Hepatocyte (in vitro differentiated cells): ENCODE measurements at regions not wholly inside any gene's neighbourhood (a gene's known extent, or its start where the extent isn't known, plus 50 kb on each side); places are given as distances from the start of the nearest gene placed in this dataset.
"Not testable (repeated sequence)": the region's sequence is repeated elsewhere in the genome, so short reads cannot be mapped to it uniquely, and the experiment has no call there.

ENCODE experiments used
- DNase-seq: peaks from one replicate; pipeline ENCODE4 v3.0.0-alpha.2; 2016; ENCODE audit warnings: low spot score
- H2AFZ ChIP-seq: fragments of 200-600 bp; sonication (generic); 2 replicates; pipeline ENCODE4 v1.6.0; 2016; ENCODE audit warnings: antibody characterized with exemption, mild to moderate bottlenecking
- H3K27ac ChIP-seq: fragments of 200-600 bp; sonication (generic); 2 replicates; pipeline ENCODE4 v1.5.1; 2016; ENCODE audit warnings: mild to moderate bottlenecking
- H3K27me3 ChIP-seq: fragments of 200-600 bp; sonication (generic); 2 replicates; pipeline ENCODE4 v1.6.1; 2016
- H3K36me3 ChIP-seq: fragments of 200-600 bp; sonication (generic); replicated peaks from 2 replicates; pipeline ENCODE4 v1.5.1; 2016; ENCODE audit warnings: low read depth; ENCODE audit not compliant: insufficient read depth
- H3K4me1 ChIP-seq: fragments of 200-600 bp; sonication (generic); 2 replicates; pipeline ENCODE4 v1.5.1; 2016; ENCODE audit warnings: mild to moderate bottlenecking, moderate library complexity; ENCODE audit not compliant: insufficient read depth
- H3K4me2 ChIP-seq: fragments of 200-600 bp; sonication (generic); 2 replicates; pipeline ENCODE4 v1.6.0; 2016
- H3K4me3 ChIP-seq: fragments of 200-600 bp; sonication (generic); 2 replicates; pipeline ENCODE4 v1.5.1; 2016; ENCODE audit warnings: mild to moderate bottlenecking
- H3K79me2 ChIP-seq: fragments of 200-600 bp; sonication (generic); 2 replicates; pipeline ENCODE4 v1.6.0; 2017; ENCODE audit warnings: mild to moderate bottlenecking
- H3K9me2 ChIP-seq: fragments of 200-600 bp; sonication (generic); replicated peaks from 2 replicates; pipeline ENCODE4 v1.6.0; 2017; ENCODE audit warnings: mild to moderate bottlenecking; ENCODE audit not compliant: insufficient read depth
- H3K9me3 ChIP-seq: fragments of 200-600 bp; sonication (generic); 2 replicates; pipeline ENCODE4 v1.5.1; 2016; ENCODE audit warnings: low read depth, mild to moderate bottlenecking
- H4K20me1 ChIP-seq: fragments of 200-600 bp; sonication (generic); 2 replicates; pipeline ENCODE4 v1.6.0; 2016; ENCODE audit warnings: mild to moderate bottlenecking; ENCODE audit not compliant: insufficient read depth, poor library complexity, severe bottlenecking
- CTCF ChIP-seq: fragments of 200-600 bp; sonication (generic); IDR thresholded peaks from 2 replicates; pipeline ENCODE4 v1.5.1; 2016; ENCODE audit warnings: antibody characterized with exemption, mild to moderate bottlenecking; ENCODE audit not compliant: poor library complexity
- EZH2 ChIP-seq: fragments of 200-600 bp; sonication (generic); IDR thresholded peaks from 2 replicates; pipeline ENCODE4 v1.6.1; 2016; ENCODE audit warnings: antibody characterized with exemption, mild to moderate bottlenecking, borderline replicate concordance
- EZH2phosphoT487 ChIP-seq: fragments of 200-600 bp; sonication (generic); IDR thresholded peaks from one replicate; pipeline ENCODE4 v1.6.1; 2018; ENCODE audit warnings: antibody characterized with exemption, mild to moderate bottlenecking, low read depth, moderate library complexity; ENCODE audit not compliant: unreplicated experiment, severe bottlenecking
- WGBS: methylation state at CpG from one replicate; pipeline ENCODE4 v1.1.6; 2016; ENCODE audit warnings: low lambda C conversion rate; ENCODE audit errors: missing lambda C conversion rate; 5-methylcytosine and 5-hydroxymethylcytosine counted together

DNA sequence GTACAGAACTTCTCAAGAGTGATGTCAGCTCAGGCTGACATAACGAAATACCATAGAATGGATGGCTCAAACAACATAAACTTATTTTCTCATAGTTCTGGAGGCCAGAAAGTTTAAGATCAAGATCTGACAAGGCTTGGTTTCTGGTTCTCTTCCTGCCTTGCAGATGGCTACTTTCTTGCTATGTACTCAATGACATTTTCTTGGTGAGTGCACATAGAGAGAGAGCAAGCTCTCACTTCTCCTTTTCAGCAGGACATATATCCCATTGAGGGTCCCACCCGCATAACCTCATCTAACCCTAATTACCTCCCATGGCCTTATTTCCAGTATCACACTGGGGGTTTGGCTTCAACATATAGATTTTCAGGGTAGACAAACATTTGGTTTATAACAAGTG is 1072.1 kb downstream of the PLOD2 start:
- Histone ChIP-seq H3K27ac (no peak overlapping the region), H3K4me3 (no peak overlapping the region), H4K20me1 (no peaks in the 10 kb centered on the region), H3K79me2 (no peaks in the 10 kb centered on the region), H3K27me3 (no peaks in the 10 kb centered on the region), H2AFZ (no peak overlapping the region), H3K4me1 (no peaks in the 10 kb centered on the region), H3K4me2 (no peak overlapping the region), H3K9me2 (no peaks in the 10 kb centered on the region), H3K9me3 (no peaks in the 10 kb centered on the region), H3K36me3 (no peaks in the 10 kb centered on the region)
- no peak for DNase-seq
- WGBS, result 69% methylated on average over 2 of the region's 2 CpGs
- TF ChIP-seq EZH2, result no peak
- TF ChIP-seq CTCF, result no peak
- no peak for TF ChIP-seq EZH2phosphoT487

DNA sequence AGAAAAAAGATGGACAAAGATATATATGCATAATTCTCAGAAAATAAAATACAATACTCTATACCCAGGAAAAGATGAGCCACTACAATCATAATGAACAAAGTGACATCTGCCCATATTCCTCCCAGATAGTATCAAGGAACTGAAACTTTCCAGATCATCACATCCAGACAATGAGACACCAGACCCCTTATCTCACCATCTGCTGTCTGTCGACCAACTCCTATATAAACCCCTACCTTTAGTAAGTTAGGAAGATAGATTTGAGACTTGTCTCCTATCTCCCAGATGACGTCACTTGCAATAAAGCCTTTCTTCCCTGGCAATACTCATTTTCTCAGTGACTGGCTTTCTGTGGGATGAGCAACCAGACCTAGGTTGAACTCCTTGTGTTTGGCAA is 1071.6 kb downstream of the PLOD2 start:
- no peaks in the 10 kb centered on the region for H3K36me3 ChIP-seq
- H4K20me1 ChIP-seq, result no peaks in the 10 kb centered on the region
- no peak for DNase-seq
- no peaks in the 10 kb centered on the region for H3K79me2 ChIP-seq
- TF ChIP-seq EZH2phosphoT487 (no peak), CTCF (no peak), EZH2 (no peak)
- H3K4me1 ChIP-seq, result no peaks in the 10 kb centered on the region
- H3K4me3 ChIP-seq, result no peak overlapping the region
- no peak overlapping the region for H2AFZ ChIP-seq
- H3K27ac ChIP-seq, result no peak overlapping the region
- WGBS, result 59% methylated on average over 2 of the region's 2 CpGs
- H3K9me2 ChIP-seq, result no peaks in the 10 kb centered on the region
- H3K9me3 ChIP-seq, result no peaks in the 10 kb centered on the region
- no peaks in the 10 kb centered on the region for H3K27me3 ChIP-seq
- H3K4me2 ChIP-seq, result no peak overlapping the region

DNA sequence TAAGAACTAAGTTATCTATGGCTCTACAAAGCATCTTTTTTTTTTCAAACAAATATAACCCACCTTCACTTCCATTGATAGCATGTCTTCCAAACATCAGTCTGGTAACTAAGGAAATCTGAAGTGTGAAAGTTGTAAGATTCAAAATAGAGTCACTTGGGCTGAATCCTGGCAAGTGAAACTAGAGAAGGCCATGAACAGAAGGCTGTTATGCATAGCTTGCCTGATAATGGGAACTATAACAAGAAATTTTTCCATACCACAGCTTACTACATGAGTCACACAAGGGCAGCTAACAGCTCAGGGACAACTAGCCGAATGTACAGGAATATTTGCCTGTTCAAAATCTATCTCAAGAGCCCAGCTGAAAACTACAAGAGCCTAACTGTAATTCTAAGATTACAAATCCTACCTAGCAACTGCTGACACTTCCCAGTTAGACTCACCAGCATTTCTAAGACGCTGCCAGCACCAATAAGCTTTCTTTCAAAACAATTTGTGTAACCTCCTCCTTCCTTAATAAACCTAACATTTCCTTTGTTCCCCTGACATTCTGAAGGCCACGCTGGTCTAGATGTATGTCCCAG is 1066.5 kb downstream of the PLOD2 start:
- Histone ChIP-seq H3K27ac (no peak overlapping the region), H3K79me2 (no peaks in the 10 kb centered on the region), H3K27me3 (no peaks in the 10 kb centered on the region), H3K4me2 (no peak overlapping the region), H4K20me1 (no peaks in the 10 kb centered on the region), H3K9me2 (no peaks in the 10 kb centered on the region), H3K9me3 (no peaks in the 10 kb centered on the region), H3K36me3 (no peaks in the 10 kb centered on the region), H3K4me1 (no peaks in the 10 kb centered on the region), H3K4me3 (no peak overlapping the region), H2AFZ (no peak overlapping the region)
- TF ChIP-seq CTCF (no peak), EZH2phosphoT487 (no peak), EZH2 (no peak)
- peak; percentile 73 for DNase-seq
- 36% methylated on average over 3 of the region's 3 CpGs for WGBS

GRCh38 chr3:145111141-145111540 is 1049.8 kb downstream of the PLOD2 start:
- WGBS, result 55% methylated on average over 5 of the region's 5 CpGs

More at GRCh38 chr3:145111141-145111540, 1049.8 kb downstream of the PLOD2 start:
- not testable (repeated sequence) for H4K20me1 ChIP-seq, DNase-seq, H3K4me1 ChIP-seq, H3K27me3 ChIP-seq, H3K9me3 ChIP-seq, H3K36me3 ChIP-seq, H3K4me2 ChIP-seq, H3K27ac ChIP-seq, H3K9me2 ChIP-seq, H2AFZ ChIP-seq, H3K4me3 ChIP-seq, H3K79me2 ChIP-seq
